GM18502 (cell line): ENCODE measurements at regions not wholly inside any gene's neighbourhood (a gene's known extent, or its start where the extent isn't known, plus 50 kb on each side); places are given as distances from the start of the nearest gene placed in this dataset.
A peak's percentile ranks its signal among the peaks of the same experiment; 100 is the strongest.

Experiments
- ATAC-seq: cut with Tn5 transposase; IDR thresholded peaks from one replicate; pipeline ENCODE4 v1.9.1; 2021; ENCODE audit warnings: mild to moderate bottlenecking; ENCODE audit not compliant: unreplicated experiment, poor library complexity

DNA sequence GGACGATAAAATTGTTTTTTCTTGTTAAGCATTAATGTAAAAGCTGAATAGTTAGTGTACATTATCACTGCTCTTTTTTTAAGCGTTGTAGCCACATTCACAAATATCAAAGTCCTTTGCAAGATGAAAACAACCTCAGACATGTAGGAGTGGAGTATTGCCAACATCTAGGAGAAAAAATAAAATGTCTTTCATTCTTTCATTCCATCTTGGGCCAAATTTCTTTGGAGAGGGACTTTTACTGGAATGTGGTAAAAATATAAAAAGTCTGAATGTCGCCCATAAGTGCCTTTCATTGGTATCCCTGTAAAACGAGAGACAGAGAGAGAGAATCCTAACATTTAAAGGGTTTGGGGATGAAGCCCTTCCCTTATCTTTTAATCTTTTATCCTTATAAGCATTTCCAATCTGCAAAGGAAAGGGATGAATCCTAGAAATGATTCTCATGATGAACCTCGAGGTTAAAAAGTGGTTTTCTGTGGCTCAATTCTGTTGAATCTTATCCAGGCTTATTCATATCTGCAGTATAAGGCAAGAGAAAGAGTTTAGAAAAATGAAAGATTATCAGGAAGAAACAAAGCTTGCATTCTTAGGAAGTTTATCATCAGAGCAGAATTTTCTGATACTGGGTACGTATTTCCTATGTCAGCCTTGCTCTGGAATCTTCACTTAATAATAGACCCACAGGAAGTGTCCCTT, 1031.7 kb downstream of the MCTP2 start:
- no peak for ATAC-seq

DNA sequence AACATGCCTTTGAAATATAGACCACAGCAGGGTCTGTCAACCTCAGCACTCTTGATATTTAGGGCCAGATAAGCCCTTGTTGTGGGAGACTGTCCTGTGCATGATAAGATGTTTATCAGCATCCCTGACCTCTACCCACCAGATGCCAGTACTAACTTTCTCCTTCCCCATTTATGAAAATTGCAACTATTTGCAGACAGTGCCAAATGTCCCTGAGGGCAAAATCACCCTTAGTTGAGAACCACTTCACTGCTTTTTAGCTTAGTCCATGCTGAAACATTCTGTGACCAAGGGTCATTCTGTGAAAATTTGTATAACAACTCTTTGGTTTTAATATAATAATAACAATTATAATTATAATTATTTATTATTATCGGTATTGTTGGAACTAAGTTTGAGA, 1032.4 kb downstream of the MCTP2 start:
- ATAC-seq = no peak

DNA sequence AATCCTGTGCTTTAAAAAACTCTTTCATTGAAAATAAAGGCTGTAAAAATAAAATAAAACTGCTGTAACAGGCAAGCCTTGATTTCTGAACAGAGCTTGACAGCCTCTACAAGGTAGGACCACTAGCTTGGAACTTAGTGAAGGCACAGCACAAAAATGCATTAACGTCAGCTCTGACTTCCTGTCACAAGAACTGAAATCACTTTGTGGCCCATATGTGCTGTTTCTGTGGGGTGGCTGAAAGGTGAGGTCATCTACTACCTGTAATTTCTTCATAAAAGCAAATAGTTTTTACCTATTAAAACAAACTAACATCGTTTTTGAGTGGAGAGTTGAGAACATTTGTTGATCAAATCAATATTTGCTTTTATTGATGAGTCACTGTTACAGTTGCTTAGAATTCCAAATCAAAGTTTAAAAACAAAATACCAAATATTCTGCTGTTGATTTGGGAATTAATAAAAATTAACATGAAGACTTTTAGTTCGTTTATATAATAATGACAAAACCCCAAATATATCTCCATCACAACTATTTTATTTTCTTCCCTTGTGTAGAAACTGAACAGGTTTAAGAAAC, 1034.1 kb downstream of the MCTP2 start:
- ATAC-seq = no peak

GRCh38 chr15:95266451-95267061, 1035.2 kb downstream of the MCTP2 start:
- ATAC-seq = no peak

- no peak for ATAC-seq
Observed at GRCh38 chr15:95267481-95267880, 1036.1 kb downstream of the MCTP2 start.

DNA sequence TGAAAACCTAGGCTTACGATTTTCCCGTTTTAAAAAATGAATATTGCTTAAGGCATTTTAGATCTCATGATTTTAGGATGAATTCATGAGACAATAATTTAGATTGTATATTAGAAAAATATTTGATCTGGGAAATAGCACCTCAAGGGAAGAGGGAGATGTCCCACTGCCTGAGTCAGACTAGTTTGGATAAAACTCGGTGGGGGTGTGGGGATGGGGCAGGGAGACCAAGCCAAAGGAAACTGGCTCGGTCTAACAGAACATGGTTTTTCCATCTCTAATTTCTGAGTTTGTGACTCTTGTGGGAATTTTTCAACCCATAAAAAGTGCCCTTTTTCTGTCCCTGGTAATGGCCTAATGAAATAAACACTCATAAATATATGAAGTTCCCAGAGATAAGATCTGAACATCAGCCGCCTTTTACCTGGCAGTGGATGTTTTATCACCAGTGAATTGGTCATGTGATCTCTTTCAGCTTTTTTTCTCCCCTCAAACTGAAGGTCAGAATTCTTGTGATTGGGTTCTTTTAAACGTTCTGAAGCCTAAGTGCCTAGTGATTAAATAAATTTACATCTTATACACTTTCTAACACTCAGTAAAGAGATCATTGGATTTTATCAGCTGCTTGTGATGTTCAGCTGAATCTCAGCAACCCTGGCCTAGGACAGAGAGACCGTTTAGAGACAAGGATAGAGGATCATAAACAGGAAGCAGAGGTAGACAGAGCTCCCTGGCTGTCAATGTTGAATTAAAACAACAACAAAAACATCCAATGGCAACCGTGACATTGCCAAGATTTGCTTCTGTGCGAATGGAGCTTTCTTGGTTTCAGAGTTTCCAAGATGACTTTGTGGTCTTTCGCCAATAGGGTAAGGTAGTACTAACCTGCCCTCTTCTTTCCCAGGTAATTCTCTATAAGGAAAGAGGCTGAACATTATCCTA, 1038.2 kb downstream of the MCTP2 start:
- no peak for ATAC-seq

DNA sequence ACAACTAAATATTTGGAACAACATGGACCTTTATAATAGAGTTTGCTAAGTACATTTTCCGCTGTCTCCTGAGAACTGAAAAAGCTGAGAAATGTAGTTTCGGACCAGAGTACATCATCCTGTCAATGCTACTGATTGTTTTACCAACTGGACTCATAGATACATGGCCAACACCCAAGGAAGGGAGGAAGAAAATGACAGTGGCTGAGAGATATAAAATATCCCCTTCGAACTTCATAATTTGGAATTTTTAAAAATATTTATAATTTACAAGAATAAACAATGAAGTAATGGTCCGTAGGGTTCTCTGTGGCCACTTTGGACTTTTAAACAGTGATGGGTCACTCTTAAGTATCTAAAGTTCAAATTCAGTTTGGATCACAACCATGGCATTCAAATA, 1042.7 kb downstream of the MCTP2 start:
- no peak for ATAC-seq

DNA sequence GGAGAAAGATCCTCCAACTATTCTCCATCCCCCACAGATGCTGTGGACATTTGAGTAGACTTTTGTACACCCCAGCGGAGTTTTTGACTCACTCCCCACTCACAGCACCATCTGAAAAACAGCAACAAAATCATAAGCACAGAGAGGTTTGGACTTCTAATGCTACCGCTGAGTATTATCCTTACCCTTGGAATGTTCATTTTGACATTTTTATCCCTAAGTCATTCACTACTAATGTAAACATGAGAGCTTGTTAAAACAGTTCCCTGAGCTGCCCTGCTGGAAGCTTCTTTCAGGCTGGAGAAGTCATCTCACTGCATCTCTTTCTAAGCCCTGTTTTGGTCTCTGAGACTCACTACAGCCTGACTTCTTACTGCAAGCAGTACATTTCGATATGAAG, 1045.9 kb downstream of the MCTP2 start:
- no peak for ATAC-seq

GRCh38 chr15:95278532-95279245, 1047.3 kb downstream of the MCTP2 start:
- no peak for ATAC-seq

DNA sequence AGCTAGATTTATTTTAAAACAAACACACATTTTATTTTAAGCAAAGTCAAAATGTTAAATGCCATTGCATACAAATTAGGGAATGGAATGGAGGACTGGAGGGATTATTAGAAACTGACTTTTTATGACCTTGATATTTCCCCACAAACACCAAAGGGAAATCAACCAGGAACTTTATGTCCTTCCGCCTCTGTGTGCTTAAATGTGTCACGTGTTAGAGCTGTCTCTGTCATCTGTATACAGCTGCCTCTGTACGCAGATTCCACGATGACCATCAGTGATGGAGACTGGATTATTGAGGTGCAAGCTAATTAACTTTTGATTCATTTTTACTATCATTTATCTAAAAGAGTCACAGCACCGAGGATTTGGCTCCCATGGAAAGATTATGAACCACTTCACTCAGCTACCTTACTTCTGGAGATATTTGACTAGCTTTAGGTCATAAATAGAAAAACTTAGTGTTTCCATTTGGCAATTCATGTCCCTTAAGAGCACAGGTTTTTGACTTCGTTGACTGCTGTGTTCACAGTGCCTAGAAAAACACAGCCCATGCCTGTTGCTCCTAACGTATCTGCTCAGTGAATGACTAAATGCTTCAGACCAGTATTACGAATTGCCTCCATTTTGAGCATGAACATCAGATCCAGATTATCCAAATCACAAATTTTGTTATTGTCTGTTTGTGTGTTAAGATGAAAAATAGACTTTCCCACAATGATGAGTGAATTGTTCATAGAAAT, 1048.1 kb downstream of the MCTP2 start:
- ATAC-seq = no peak

DNA sequence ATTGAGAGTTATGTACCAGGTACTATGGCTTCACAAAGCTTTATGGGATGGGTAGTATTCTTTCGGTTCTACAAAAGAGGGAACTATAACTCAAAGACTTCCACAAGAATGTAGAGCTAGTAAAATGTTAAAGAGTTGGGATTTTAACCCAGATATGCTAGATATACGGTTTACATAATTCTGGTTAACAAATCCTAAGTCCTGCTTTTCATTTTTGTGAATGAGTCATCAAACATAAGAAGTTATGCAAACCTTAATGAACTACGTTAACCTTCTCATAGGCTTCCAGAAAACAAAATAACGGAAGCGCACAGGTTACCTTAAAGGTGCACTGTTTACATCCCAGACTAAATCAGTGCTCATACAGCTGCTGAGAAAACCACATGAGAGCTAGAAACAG, 1049.3 kb downstream of the MCTP2 start:
- no peak for ATAC-seq

GRCh38 chr15:95281470-95281869, 1049.0 kb upstream of the NR2F2 start:
- ATAC-seq = no peak

DNA sequence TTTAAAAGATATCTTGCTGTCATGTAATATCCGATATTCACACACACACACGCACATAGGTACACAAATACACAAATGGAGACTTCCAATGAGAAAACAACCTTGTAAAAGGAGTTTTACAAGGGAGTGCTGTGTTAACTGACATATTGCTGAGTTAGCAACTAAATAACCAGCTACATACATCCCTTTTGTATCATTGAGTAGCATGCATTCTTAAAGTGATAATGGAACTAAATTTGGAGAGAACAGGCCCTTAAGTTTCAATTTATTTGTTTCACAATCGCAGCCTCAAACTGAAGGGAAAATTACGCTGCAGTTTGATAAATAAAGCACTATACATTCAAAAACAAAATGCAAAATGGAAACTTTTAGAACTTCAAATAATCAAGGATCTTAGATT, 1046.0 kb upstream of the NR2F2 start:
- no peak for ATAC-seq

DNA sequence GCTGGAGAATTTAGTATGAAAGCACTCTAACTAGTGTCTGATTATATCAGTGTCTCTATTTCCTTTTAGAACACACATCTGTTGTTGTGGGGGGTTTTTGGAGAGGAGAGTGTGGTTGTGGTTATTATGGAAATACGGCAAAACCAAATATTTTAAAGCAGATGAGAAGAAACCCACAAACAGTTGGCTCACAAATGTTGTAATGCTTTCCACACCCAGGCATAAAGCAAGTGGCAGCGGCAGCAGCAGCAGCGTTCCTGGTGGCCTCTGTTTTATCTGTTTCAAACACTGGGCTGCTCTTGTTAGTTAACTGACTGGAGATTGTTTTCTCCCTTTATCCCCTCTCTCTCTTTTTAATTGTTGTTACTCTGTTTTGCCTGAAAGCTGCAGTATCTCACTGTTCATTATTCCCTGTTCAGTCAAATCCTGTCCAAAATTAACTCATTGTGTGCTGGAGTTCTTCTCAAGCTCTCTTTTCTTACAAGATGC, 1045.5 kb upstream of the NR2F2 start:
- peak; percentile 45 for ATAC-seq

GRCh38 chr15:95286352-95286880, 1044.1 kb upstream of the NR2F2 start:
- ATAC-seq = no peak

DNA sequence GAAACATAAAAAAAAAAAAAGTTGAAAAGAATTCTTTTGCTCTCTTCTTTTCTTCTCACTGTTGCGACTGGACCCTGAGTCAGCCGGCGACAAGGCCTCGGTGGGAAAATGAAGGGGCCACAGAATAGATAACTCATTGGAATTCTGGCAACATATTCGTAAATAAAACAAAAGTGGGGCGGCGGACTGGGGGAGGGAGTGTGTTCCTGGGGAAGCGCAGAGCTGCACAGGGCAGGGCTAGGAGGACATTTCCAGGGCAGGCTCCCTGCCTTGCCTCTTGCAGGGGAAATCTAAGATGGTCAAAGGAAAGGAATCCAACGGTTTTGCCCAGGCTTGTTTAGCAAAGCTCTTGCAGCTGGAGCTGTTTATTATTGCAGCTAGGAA, 1042.8 kb upstream of the NR2F2 start:
- no peak for ATAC-seq

DNA sequence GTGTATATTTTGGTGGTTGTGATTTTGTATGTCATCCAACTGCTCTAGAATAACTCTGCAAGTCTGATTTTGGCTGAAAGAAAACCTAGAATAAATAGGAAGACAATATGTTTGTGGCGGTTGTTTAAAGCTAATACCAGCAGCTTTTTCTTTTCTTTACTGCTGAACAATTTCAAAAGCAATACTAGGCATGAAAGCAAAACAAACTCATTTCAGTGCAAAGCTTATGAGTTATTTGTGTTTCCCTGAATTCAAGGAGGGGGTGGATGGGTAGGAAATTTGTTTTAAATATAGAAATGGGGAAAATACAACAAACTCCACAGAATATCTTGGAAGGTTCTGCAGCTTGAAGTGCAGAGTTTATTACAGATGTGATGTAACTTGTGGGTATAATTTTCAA, 1041.9 kb upstream of the NR2F2 start:
- ATAC-seq = no peak

DNA sequence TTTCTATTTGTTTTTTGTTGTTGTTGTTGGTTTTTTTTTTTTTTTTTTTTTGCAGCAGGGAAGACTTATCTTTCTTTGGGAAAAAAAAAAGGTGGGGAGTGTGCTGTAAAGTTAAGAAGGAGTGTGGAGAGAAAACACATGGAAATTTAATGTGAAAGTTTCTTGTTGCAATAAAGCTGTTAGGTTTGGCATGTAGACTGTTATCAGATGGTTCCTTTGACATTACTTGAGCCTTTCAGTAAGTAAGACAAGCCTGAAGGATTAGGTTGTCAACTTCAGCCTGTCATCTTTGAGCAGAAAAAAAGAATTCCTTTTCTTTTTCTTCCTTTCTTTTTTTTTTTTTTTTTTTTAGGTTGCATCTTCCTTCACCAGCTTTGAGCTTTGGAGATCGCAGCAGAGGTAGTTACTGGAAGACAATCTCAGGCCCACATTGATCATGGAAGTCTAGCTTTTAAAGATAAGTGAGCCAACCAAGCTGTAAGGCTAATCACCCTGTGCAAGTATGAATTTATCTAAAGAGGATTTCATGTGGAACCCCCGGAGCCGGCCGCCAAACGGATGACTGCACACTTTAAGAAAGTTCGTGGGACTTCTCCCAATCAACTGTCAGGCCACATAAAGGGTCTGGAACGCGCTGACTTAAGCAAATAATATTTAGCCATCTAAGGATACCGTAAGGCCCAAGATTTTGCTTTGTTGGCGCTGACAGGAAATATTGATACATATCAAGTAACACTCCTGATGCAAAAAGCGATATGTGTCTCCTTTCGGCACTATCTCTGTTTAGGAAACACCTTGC, 1040.1 kb upstream of the NR2F2 start:
- no peak for ATAC-seq
